Fibroblast of the conjunctiva (primary cell): ENCODE measurements at regions not wholly inside any gene's neighbourhood (a gene's known extent, or its start where the extent isn't known, plus 50 kb on each side); places are given as distances from the start of the nearest gene placed in this dataset.
"Not testable (repeated sequence)": the region's sequence is repeated elsewhere in the genome, so short reads cannot be mapped to it uniquely, and the experiment has no call there.

ENCODE experiments used
- DNase-seq: peaks from one replicate; pipeline ENCODE4 v3.0.0-alpha.2; 2010; ENCODE audit warnings: low read depth

DNA sequence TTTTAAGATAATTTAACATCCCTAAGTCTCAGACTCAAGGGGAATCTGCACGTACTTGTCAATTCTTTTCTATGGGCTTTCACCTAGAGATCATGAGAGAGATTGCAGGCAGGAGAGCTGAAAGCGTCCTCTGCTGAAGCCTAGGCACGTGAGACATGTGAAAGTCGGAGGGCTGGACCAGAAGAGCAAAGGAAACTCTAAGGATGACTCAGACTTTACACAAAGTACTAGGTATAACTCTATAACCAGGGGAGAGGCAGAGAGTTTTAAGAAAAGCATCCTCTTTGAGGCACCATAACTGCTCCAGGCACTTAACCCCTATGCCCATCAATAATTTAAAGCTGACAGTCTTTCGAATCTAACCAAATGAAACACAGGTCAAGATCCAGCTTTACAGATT is 436.6 kb downstream of the VGLL3 start:
- DNase-seq, result no peak

DNA sequence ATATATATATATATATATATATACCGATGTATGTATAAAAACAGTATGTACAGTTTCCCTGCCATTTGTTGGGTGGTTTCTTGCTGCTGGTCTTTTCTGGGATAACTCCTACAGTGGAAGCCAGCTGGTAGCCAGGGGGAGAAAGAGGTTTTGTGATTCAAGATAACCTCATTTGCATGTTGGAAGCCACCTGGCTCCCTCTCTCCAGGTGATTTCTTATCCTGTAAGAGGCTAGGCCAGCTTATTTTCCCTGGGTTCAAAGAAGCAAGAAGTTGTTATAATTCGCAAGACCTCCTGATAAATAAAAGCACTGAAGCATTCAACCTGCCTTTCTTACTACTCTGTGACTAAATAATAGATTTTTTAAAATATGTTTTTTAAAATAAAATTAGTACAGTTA is 443.3 kb downstream of the VGLL3 start:
- DNase-seq, result no peak

DNA sequence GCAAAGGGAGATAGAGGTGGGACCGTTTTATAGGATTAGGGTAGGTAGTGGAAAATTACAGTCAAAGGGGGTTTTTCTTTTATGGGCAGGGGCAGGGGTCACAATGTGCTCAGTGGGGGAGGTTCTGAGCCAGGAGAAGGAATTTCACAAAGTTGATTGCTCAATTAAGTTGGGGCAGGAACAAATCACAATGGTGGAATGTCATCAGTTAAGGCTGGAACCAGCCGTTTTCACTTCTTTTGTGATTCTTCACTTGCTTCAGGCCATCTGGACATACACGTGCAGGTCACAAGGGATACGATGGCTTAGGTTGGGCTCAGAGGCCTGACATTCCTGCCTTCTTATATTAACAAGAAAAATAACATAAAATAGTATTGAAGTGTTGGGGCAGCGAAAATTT is 453.8 kb downstream of the VGLL3 start:
- no peak for DNase-seq

DNA sequence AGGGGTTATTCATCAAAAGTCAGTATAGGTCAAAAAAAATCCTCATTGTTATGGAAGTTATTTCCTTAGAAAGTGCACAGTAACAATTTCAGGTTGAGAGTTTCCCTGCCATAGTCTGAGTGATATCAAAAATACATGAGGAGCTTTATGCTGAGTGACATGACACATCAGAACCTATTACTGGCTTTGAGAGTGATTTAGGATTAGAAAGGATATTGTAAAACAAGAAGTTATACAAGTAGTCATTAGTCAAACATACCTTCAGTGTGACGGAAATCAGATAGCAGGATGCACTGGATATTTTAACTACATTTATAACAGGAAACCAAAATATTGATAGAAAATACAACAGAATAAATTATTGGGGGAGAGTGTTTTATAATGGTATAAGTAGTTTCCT is 471.1 kb downstream of the VGLL3 start:
- no peak for DNase-seq

DNA sequence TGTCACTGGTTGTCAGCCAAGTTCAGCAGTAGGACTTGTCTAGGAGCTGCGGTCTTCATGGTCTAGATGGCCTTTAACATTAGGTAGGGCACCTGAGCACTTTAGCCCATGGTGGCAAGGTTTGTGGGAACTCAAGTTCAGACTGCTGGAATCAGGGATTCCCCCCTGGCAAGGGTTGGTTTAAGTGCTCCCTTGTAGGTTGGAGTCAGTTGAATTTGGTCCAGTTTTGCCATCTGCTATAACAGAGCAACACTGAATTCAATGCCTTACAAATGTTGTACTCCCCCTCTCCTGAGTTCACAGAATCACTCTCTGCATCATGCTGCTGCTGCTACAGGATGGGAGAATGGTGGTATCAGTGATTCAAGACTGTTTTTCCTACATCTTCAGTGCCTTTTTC is 509.3 kb downstream of the VGLL3 start:
- DNase-seq, result no peak

DNA sequence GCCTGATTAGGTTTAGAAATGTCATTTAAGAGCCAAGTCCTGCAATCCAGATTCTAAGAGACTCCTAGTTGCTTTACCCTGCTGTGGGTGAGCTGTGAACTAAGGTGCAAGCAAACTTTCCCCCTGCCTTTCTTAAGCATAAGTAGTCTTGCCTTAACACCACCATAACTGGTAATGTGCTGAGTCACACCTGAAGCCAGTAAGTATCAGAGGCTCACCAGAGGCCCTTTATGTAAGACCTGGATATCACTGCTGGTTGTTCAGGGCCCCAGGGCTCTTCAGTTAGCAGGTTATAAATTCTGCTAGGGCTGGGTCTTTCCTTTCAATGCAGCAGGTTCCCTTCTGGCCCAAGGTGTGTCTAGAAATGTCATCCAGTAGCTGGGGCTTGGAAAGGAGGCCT is 509.9 kb downstream of the VGLL3 start:
- DNase-seq, result no peak

DNA sequence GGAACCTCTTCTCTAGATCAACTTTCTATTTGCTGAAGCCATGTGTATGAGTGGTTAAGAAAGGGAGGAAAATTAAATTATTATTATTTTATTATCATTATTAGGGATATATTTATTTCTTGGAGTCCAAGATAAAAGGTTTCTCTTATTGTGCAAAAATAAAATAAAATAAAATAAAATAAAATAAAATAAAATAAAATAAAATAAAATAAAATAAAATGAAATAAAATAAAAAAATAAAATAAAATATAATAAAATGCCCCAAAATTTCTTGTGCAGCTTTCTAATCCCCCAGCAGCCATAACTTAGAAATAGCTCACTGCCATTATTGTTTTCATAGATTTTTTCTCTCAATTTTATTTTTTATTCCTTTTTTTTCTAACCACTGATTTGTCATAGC is 526.8 kb downstream of the VGLL3 start:
- no peak for DNase-seq

DNA sequence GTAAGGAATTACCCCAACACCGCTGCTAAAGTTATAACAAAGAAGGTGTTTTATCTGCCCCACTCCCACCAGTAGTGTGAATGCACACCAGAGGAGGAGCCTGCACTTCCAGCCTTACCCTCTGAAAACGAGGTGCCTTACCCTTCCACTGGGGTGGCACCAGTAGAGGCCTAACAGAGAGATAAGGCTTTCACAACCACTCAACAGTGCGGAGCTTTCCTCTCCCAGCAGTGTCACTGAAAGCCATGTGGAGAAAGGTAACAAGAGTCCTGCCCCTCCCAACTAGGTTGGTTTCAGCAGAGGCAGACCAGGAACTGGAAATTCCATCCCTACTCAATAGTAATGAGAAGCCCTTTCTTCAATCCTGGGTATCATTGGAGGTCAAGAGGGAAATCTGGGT is 539.2 kb downstream of the VGLL3 start:
- DNase-seq, result no peak

DNA sequence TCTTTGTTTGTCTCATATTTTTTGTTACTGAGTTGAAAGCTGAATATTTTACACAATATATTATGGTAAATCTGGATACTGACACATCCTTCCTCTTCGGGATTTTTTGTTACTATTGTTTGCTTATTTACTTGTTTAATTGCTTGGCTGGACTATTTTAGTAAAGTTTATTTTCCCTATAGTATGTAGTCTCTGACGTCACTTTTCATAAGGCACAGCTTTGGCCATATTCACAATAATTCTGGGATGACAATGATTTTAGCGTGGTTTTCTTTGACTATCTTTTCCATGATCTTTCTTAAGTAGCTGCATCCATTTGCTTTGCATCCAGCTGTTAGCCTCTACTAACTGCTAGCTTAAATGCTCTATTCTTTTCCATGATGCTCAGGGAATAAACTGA is 552.4 kb downstream of the VGLL3 start:
- DNase-seq, result no peak

DNA sequence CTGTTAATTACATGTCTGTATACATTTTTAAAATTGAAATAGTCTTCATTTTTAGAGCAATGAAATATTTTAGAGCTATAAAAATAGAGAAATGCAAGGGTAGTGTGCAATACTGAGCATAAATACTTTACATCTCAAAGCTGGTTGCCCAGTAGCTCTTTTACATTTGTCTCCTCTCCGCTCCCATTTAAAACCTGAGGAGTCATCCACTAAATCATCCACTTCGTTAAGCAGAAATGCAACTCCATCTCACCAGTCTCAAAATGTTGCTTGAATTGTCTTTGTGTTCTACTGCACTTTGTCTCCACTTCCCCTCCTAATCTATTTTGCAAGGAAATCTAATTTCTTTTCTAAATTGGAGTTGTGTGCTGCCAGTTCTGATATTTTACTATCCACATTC is 563.6 kb downstream of the VGLL3 start:
- DNase-seq, result no peak

DNA sequence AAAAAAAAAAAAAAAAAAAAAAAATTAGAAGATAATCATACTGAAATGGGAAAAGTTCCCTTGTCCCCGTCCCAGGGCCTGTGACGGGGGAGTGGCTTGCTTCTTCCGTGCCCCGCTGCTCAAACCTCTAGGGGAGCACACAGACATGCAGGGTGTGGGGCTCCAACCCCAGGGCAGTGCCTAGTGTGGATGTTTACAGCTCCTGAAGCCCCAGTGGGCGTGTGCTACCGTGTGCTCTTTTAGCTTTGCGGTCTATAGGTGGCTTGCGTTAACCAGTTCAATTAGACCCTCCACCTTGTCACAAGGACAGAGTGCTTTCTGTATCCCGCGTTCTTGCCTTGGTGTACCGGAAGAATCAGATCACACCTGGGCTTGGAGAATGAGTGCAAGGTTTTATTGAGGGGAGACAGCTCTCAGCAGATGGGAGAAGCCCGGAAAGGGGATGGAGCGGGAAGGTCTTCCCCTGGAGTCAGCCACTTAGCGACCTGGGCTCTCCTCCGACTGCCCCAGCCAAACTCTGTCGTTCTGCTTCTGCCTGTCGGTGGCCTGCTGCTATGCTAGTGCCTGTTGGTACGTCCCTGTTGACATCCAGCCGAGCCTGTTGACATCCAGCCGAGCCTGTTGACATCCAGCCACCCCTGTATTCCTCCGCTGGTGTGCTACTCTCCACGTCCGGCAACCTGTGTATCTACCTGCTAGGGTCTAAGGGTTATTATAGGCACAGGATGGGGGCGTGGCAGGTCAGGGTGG is 569.8 kb downstream of the VGLL3 start:
- DNase-seq, result no peak

DNA sequence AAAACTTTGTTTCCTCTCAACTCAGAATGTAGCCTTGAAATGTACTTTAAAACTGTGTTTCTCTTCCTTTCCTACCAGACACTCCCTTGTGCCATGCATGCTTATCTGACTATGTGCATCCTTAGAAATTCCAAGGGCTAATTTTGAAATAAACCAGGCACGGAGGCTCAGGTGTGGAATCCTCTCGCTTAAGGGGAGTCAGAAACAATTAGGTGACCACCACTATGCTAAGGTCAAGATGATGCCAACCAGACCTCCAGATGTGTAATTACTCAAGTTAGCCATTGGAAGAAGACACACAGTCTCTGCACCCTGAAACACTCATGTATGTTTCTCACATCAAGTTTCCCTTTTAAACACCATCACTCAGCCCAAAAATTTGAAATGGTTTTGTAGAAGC is 572.1 kb downstream of the VGLL3 start:
- DNase-seq, result no peak

DNA sequence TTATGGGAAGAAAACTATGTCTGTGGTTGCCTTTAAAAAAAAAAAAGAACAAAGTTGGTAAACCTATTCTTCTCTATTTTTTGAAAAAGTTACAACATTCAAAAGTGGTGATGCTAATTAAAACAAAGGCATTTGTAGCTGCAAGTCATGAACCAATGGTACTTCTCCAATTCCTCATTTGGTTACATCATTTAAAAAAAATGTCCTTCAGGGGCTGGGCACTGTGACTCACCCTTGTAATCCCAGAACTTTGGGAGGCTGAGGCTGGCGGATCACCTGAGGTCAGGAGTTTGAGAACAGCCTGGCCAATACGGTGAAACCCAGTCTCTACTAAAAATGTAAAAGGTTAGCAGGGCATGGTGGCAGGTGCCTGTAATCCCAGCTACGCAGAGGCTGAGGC is 574.6 kb downstream of the VGLL3 start:
- no peak for DNase-seq

DNA sequence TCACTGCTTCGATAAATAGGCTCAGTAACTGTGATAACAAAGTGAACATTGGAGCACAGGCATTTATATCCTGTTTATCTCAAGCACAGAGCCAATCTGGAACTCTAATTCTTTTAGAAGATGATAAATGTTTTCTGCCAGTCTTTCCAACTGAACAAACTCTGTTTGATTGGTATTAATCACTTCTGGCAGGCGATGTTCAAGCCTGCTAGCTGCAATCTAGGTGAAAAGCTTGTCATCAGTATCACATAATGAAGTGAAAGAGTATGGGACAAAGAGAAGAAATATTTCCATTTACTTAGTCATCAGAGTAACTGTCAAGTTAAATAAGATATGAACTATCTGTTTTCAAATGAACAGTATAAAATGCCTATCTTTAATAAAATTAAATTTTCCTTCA is 577.3 kb downstream of the VGLL3 start:
- DNase-seq, result no peak

DNA sequence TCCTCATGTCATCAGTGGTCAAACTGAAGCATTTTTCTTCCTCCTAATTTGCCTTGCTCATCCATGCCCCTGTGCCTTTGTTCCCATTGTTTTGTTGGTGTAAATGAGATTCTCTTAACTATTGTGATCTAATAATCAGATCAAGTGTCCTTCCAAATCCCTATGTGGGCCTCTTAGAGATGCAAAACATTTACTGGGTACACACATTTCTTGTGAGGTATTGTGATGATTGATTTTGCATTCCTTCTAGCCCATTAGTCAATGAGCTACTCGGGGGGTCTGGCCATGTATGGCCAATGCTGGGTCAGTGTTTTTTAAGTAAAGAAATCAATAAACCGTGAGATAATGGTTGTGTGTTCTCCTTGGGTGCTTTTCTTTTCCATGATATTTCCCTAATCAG is 580.4 kb downstream of the VGLL3 start:
- DNase-seq, result no peak

DNA sequence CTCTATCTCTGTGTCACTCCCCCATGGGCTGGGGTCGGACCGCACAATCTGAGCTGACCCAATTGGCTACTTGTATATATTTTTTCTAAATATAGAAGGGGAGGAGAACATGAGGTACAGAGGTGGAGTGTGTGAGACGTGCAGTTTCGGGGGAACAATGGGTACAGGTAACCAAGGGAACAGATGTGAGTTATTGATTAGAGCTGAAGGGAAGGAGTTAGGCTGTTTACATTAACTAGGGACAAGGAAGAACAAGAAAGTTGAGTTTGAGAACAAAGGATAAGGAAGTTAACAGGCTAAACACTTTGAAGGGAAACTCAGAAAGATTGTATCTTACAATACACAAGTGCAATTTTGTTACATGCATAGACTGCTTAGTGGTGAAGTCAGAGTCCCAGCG is 601.2 kb downstream of the VGLL3 start:
- not testable (repeated sequence) for DNase-seq

DNA sequence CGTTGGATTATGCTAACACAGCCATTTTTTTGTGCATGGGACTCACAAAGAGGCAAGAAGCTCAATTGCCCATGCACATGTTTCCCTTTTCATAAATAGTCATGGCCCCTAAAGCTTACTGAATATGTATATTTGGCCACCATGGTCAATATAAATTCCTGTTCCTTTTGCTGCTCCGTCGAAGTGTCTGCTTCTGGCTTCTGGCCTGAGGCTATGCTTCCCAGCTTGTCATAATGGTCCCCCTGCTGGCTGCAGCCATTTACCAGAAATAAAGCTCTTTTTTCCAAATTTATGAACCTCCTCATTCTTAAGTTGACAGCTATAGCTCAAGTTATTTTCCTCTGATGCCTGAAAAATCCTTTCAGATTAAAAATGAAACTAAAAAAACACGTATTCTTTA is 602.1 kb downstream of the VGLL3 start:
- no peak for DNase-seq

DNA sequence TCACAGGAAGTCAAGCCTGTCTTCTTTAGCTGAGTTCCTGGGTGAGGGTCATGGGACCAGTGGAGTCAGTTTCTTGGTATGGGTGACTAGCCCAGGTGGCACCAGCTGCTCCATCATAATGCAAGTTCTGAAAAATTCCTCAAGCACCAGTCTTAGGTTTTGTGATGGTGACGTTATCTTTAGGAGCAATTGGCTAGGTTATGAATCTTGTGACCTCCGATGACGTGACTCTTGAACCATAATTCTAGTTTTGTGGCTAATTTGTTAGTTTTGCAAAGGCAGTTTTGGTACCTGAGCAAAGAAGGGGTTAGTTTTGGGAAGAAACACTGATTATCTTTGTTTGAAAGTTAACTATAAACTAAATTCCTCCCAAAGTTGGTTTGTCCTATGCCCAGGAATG is 608.4 kb downstream of the VGLL3 start:
- DNase-seq, result no peak

DNA sequence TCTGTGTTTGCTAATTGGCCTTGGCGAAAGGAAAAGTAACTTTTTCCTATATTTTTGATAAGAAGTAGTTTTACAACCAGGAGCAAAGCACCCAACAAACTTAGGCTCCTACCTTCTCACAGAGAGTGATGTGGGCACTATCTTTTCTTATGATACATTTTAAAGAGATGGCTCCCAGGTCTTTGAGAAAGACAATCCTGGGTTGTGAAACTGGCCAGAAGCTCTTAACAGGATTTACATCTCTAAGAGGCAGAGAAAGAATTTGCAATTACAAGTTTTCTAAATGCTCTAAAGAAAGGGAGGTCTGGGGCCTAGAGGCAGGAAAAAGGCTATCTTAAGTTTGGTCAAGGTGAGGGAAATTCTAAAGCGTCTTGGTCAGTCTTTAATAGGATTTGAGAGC is 609.7 kb downstream of the VGLL3 start:
- no peak for DNase-seq

DNA sequence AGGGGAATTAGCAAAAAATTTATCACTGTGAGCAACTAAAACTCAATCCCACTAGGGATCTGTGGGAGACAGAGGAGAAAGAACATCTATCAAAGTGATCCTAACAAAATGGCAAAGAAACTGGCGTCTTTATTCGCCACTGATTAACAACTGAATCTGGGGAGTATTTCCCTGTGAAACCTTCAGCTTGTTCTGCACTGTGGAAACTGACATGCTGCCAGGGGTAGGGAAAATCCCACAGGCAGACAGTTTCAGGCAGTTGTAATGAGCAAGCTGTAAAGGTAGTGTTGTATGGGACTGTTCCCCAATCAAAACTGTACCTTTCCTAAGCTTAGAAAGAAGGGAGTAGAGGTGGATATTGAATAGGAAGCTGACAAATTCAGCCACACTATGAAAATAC is 611.7 kb downstream of the VGLL3 start:
- DNase-seq, result no peak

DNA sequence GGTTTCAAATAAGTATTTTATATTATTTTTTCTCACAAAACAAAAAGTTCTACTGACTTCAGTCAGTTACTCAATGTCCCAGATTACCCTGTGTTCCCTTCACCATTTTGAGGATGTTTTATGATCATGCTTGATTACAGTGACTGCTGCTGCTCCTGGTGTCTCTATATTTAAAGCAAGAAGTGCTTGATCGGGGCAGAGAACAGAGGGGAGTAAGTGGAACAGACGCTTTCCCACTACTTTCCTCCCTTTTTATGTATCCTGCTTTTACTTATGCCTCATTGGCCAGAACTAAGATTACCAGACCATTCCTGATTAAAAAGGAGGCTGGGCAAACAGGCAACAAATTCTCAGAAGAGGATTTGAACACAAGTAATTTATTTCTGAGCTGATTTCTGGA is 612.1 kb downstream of the VGLL3 start:
- DNase-seq, result no peak

DNA sequence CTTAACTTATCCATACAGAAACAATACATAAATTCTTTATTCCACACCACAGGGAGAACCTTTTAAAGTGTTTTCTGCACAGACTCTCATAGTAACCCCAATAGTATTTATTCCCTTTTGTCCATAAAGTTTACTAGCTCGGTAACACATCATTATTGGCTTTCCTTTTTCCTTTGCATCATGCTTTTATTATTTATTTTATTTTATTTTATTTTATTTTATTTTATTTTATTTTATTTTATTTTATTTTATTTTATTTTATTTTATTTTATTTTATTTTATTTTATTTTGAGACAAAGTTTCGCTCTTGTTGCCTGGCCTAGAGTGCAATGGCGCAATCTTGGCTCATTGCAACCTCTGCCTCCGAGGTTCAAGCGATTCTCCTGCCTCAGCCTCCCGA is 655.4 kb downstream of the VGLL3 start:
- not testable (repeated sequence) for DNase-seq

DNA sequence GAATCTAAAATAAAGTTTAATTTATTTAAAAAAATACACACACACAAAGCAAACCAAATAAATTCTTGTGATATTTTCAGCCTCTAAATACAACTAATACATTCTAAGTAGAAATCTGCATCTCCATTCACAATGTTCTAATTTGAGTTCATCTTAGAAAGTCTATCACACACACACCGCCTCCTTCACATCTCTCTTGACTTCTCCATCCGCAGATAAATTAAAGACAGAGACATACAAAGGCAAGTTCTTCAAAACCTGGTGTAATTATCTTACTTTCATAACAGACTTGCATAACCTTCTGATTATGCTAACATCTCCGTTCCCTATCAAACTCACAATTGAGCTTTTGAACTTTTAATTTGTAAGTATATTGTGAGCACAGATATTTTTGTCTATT is 657.3 kb downstream of the VGLL3 start:
- DNase-seq, result no peak

DNA sequence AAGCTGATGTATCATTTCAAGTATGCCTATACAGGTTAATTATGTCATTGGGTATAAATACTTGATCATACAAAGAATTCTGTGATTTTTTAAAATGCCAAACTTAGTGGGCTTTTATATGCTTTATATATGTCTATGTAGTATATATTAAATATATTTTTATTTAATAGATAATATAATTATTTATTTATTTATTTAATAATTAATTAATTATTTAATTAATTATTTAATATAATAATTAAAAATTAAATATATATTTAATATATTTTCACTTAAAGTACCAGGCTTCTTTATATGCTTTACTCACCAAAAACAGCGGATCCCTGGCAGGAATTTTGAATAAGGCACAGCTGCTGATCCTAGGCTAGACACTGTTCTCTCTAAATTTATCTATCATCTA is 687.0 kb downstream of the VGLL3 start:
- no peak for DNase-seq
